SHP77 (cell line): ENCODE measurements at regions not wholly inside any gene's neighbourhood (a gene's known extent, or its start where the extent isn't known, plus 50 kb on each side); places are given as distances from the start of the nearest gene placed in this dataset.
"Not testable (repeated sequence)": the region's sequence is repeated elsewhere in the genome, so short reads cannot be mapped to it uniquely, and the experiment has no call there.

Experiments
- DNase-seq, 2 experiments: peaks; one replicate each; lab custom pipeline; 2025; lab: John Stamatoyannopoulos, UW

GRCh38 chr19:20482721-20483120 is 82.9 kb downstream of the ZNF737 start:
- no peak for DNase-seq

- DNase-seq, result no peak
Measured at GRCh38 chr19:20481736-20482135, 83.8 kb downstream of the ZNF737 start.

GRCh38 chr19:20479483-20479882 is 86.1 kb downstream of the ZNF737 start:
- DNase-seq, result no peak

- no peak for DNase-seq
Measured at GRCh38 chr19:20478936-20479335, 86.6 kb downstream of the ZNF737 start.

- DNase-seq, result peak; percentile 13 to 51
Measured at GRCh38 chr19:20472854-20473253, 92.7 kb downstream of the ZNF737 start.

- DNase-seq, result no peak
Measured at GRCh38 chr19:20471431-20471830, 94.2 kb downstream of the ZNF737 start.

GRCh38 chr19:20470345-20471135 is 95.0 kb downstream of the ZNF737 start:
- no peak for DNase-seq

- not testable (repeated sequence) for DNase-seq
Measured at GRCh38 chr19:20466638-20466990, 99.0 kb downstream of the ZNF737 start.

- DNase-seq, result not testable (repeated sequence)
Measured at GRCh38 chr19:20465922-20466637, 99.5 kb downstream of the ZNF737 start.

GRCh38 chr19:20453425-20453935 is 112.1 kb downstream of the ZNF737 start:
- DNase-seq, result no peak

GRCh38 chr19:20444202-20444885 is 121.2 kb downstream of the ZNF737 start:
- DNase-seq, result no peak

- not testable (repeated sequence) for DNase-seq
Measured at GRCh38 chr19:20432266-20432842, 133.2 kb downstream of the ZNF737 start.

- DNase-seq, result no peak
Measured at GRCh38 chr19:20431826-20432225, 133.8 kb downstream of the ZNF737 start.

- DNase-seq, result no peak
Measured at GRCh38 chr19:20423381-20424197, 142.0 kb downstream of the ZNF737 start.

GRCh38 chr19:20422216-20423205 is 143.1 kb downstream of the ZNF737 start:
- DNase-seq, result no peak

- DNase-seq, result no peak
Measured at GRCh38 chr19:20416661-20417060, 148.9 kb downstream of the ZNF737 start.

GRCh38 chr19:20414120-20414519 is 151.5 kb downstream of the ZNF737 start:
- DNase-seq, result no peak

- DNase-seq, result no peak
Measured at GRCh38 chr19:20413705-20414104, 151.9 kb downstream of the ZNF737 start.

- no peak for DNase-seq
Measured at GRCh38 chr19:20412846-20413245, 152.7 kb downstream of the ZNF737 start.

- DNase-seq, result no peak
Measured at GRCh38 chr19:20397292-20397691, 168.3 kb downstream of the ZNF737 start.
